ENCODE measurements at regions not wholly inside any gene's neighbourhood (a gene's known extent, or its start where the extent isn't known, plus 50 kb on each side); places are given as distances from the start of the nearest gene placed in this dataset.

- H3K9me3 ChIP-seq (ENCODE audit: control insufficient read depth, insufficient read depth, low read depth, low read length) = no peaks in the 10 kb centered on the region
- no peaks in the 10 kb centered on the region for H3K4me1 ChIP-seq (ENCODE audit: control insufficient read depth, insufficient read depth, low read length)
- no peak for ATAC-seq
- ChIA-PET POLR2A (no interaction called here), CTCF (no interaction called here)
- no peak overlapping the region for H3K4me3 ChIP-seq (ENCODE audit: low read depth in 2 of 2, low read length in 2 of 2)
- no peak overlapping the region for H3K27ac ChIP-seq (ENCODE audit: low read length)
- no peak for TF ChIP-seq REST (IDR thresholded peaks at IDR 0.05; ENCODE audit: insufficient read depth in 1 of 2, low read depth in 2 of 2, low read length in 1 of 2)
- TF ChIP-seq SIN3A (IDR thresholded peaks at IDR 0.05; ENCODE audit: borderline replicate concordance, insufficient read depth, low read depth, low read length) = no peak
- no peak for TF ChIP-seq POLR2AphosphoS5 (IDR thresholded peaks at IDR 0.05; ENCODE audit: low read depth, low read length)
- no peak for TF ChIP-seq TCF7L2 (IDR thresholded peaks at IDR 0.05; ENCODE audit: low read depth, low read length)
- TF ChIP-seq CTCF (IDR thresholded peaks at IDR 0.05) = no peak
- H3K36me3 ChIP-seq (ENCODE audit: control insufficient read depth, insufficient read depth, low read length) = no peaks in the 10 kb centered on the region; the same call in 1 of the 2 replicates
- BruUV-seq (replicated peaks) = no TSS peak
- in situ Hi-C loops (cut with HindIII; ENCODE audit: low pct_unique_long_range_greater_than_20kb, low sequenced_read_pairs) = no loop called here
- no peaks in the 10 kb centered on the region for H3K27me3 ChIP-seq (ENCODE audit: control insufficient read depth, insufficient read depth, low read length)
- intact Hi-C loops (cut with micrococcal nuclease; ENCODE audit: unreplicated experiment) = no loop called here
- DNase-seq (ENCODE audit: low read depth, low spot score) = no peak
Measured at GRCh38 chr4:110961066-110961465, 338.2 kb upstream of the PITX2 start.

GRCh38 chr4:110962616-110963015, 339.7 kb upstream of the PITX2 start:
- intact Hi-C loops (cut with micrococcal nuclease; ENCODE audit: unreplicated experiment) = no loop called here
- Histone ChIP-seq H3K27ac (ENCODE audit: low read length) (no peak overlapping the region), H3K36me3 (ENCODE audit: control insufficient read depth, insufficient read depth, low read length) (no peaks in the 10 kb centered on the region; the same call in 1 of the 2 replicates), H3K27me3 (ENCODE audit: control insufficient read depth, insufficient read depth, low read length) (no peaks in the 10 kb centered on the region), H3K4me1 (ENCODE audit: control insufficient read depth, insufficient read depth, low read length) (no peaks in the 10 kb centered on the region), H3K9me3 (ENCODE audit: control insufficient read depth, insufficient read depth, low read depth, low read length) (no peaks in the 10 kb centered on the region), H3K4me3 (ENCODE audit: low read depth in 2 of 2, low read length in 2 of 2) (no peak overlapping the region)
- no TSS peak for BruUV-seq (replicated peaks)
- POLR2A ChIA-PET = no interaction called here
- no peak for TF ChIP-seq CTCF (IDR thresholded peaks at IDR 0.05)
- no peak for TF ChIP-seq REST (IDR thresholded peaks at IDR 0.05; ENCODE audit: insufficient read depth in 1 of 2, low read depth in 2 of 2, low read length in 1 of 2)
- TF ChIP-seq POLR2AphosphoS5 (IDR thresholded peaks at IDR 0.05; ENCODE audit: low read depth, low read length) = no peak
- no peak for TF ChIP-seq SIN3A (IDR thresholded peaks at IDR 0.05; ENCODE audit: borderline replicate concordance, insufficient read depth, low read depth, low read length)
- no peak for TF ChIP-seq TCF7L2 (IDR thresholded peaks at IDR 0.05; ENCODE audit: low read depth, low read length)
- DNase-seq (ENCODE audit: low read depth, low spot score) (no peak), ATAC-seq (no peak)
- in situ Hi-C loops (cut with HindIII; ENCODE audit: low pct_unique_long_range_greater_than_20kb, low sequenced_read_pairs) = no loop called here
- CTCF ChIA-PET = no interaction called here
